ENCODE measurements at regions not wholly inside any gene's neighbourhood (a gene's known extent, or its start where the extent isn't known, plus 50 kb on each side); places are given as distances from the start of the nearest gene placed in this dataset.

GRCh38 chr2:155747531-155747930 lies 585.0 kb downstream of the NR4A2 start:
- Mint-ChIP-seq H3K4me3 (no peak overlapping the region), H3K27ac (no peak overlapping the region), H3K4me1 (no peaks in the 10 kb centered on the region), H3K27me3 (ENCODE audit: low read depth) (no peaks in the 10 kb centered on the region), H3K36me3 (ENCODE audit: insufficient read depth in 1 of 3, low read depth in 3 of 3) (no peaks in the 10 kb centered on the region), H3K9me3 (no peaks in the 10 kb centered on the region; a peak in 1 of 5 replicates)
- Histone ChIP-seq H4K5ac (ENCODE audit: insufficient read length, low read depth, low read length) (no peak overlapping the region), H2BK20ac (ENCODE audit: low read depth, low read length, poor library complexity, severe bottlenecking) (no peak overlapping the region), H3K79me1 (ENCODE audit: insufficient read depth, low read depth, low read length, poor library complexity, severe bottlenecking) (no peaks in the 10 kb centered on the region), H2AK5ac (ENCODE audit: insufficient read length, low read length) (no peak overlapping the region), H3K4ac (ENCODE audit: low read depth, low read length) (no peak overlapping the region), H3K23me2 (ENCODE audit: insufficient read length, low read depth, low read length, poor library complexity, severe bottlenecking) (no peaks in the 10 kb centered on the region), H2AFZ (ENCODE audit: low read length) (no peak overlapping the region), H3K9me3 (ENCODE audit: control insufficient read depth, low read depth, low read length) (no peaks in the 10 kb centered on the region), H3K23ac (ENCODE audit: insufficient read length, low read depth, low read length) (no peak overlapping the region), H2BK120ac (ENCODE audit: low read depth, low read length, poor library complexity, severe bottlenecking) (no peak overlapping the region), H3K18ac (ENCODE audit: insufficient read length, low read depth, low read length) (no peak overlapping the region), H4K20me1 (ENCODE audit: control insufficient read depth, insufficient read depth, insufficient read length) (no peaks in the 10 kb centered on the region), H2BK5ac (ENCODE audit: insufficient read length, low read length) (no peak overlapping the region), H3K4me1 (ENCODE audit: insufficient read depth, low read length) (no peaks in the 10 kb centered on the region), H2BK15ac (ENCODE audit: low read depth, low read length) (no peak overlapping the region), H3T11ph (ENCODE audit: low read length) (no peak overlapping the region), H2BK12ac (ENCODE audit: insufficient read length, low read depth, low read length) (no peak overlapping the region), H3K27me3 (ENCODE audit: insufficient read depth, low read length) (no peaks in the 10 kb centered on the region), H3K56ac (ENCODE audit: insufficient read length, low read depth, low read length) (no peak overlapping the region), H4K8ac (replicated peaks; ENCODE audit: insufficient read length, low read depth, low read length) (no peak overlapping the region), H3K14ac (ENCODE audit: insufficient read depth, low read length) (no peak overlapping the region), H4K91ac (ENCODE audit: insufficient read length, low read depth, low read length) (no peak overlapping the region), H3K27ac (ENCODE audit: insufficient read length, low read depth, low read length) (no peak overlapping the region), H3K9ac (ENCODE audit: extremely low read depth, insufficient read length, low read length) (no peak overlapping the region), H3K4me2 (ENCODE audit: insufficient read depth, insufficient read length, low read length) (no peak overlapping the region), H3K79me2 (ENCODE audit: insufficient read depth, low read length) (no peaks in the 10 kb centered on the region)
- TF ChIP-seq CTCF (conservative IDR thresholded peaks at IDR 0.05), result no peak
- no peak for DNase-seq
- WGBS (ENCODE audit: extremely low coverage, insufficient read length, low lambda C conversion rate), result no CpG with 5 or more reads among the region's 3 CpGs

Data from H9 (cell line).